ENCODE measurements at regions not wholly inside any gene's neighbourhood (a gene's known extent, or its start where the extent isn't known, plus 50 kb on each side); places are given as distances from the start of the nearest gene placed in this dataset.

GRCh38 chr18:71873695-71874094, 670.4 kb downstream of the CBLN2 start:
- no peak overlapping the region for H3K18ac ChIP-seq (ENCODE audit: low read length)
- H2BK12ac ChIP-seq (ENCODE audit: low read length): no peak overlapping the region
- no peak overlapping the region for H3K9ac ChIP-seq (ENCODE audit: low read length)
- no peak overlapping the region for H4K12ac ChIP-seq (ENCODE audit: low read depth, low read length)
- H4K91ac ChIP-seq (ENCODE audit: low read depth, low read length): no peak overlapping the region
- H3K36me3 ChIP-seq (ENCODE audit: control insufficient read depth in 1 of 2, insufficient read depth in 2 of 2, low read length in 2 of 2): no peaks in the 10 kb centered on the region
- no peaks in the 10 kb centered on the region for H3K9me3 ChIP-seq (ENCODE audit: insufficient read depth, low read depth, low read length)
- no peak overlapping the region for H2BK5ac ChIP-seq (ENCODE audit: low read depth, low read length, poor library complexity)
- no peak for DNase-seq
- H2BK120ac ChIP-seq (ENCODE audit: insufficient read depth, low read length, poor library complexity): no peak overlapping the region
- no peak overlapping the region for H3K4me2 ChIP-seq (ENCODE audit: low read length)
- no peak overlapping the region for H3K14ac ChIP-seq (ENCODE audit: low read length)
- H2AFZ ChIP-seq (ENCODE audit: insufficient read depth, low read length, poor library complexity): no peak overlapping the region
- no peak overlapping the region for H3K27ac ChIP-seq (ENCODE audit: low read depth, low read length)
- H3K27me3 ChIP-seq (ENCODE audit: insufficient read depth, low read length): no peaks in the 10 kb centered on the region
- H3K79me1 ChIP-seq (ENCODE audit: low read length): no peaks in the 10 kb centered on the region
- no peak overlapping the region for H4K8ac ChIP-seq (ENCODE audit: low read depth, low read length)
- WGBS (ENCODE audit: extremely low coverage, insufficient coverage, insufficient read length): no CpG with 5 or more reads among the region's 4 CpGs
- H3K4me3 ChIP-seq (ENCODE audit: low read depth, low read length): no peak overlapping the region
- no peak overlapping the region for H2AK5ac ChIP-seq (ENCODE audit: low read length)
- no peaks in the 10 kb centered on the region for H3K4me1 ChIP-seq (ENCODE audit: control insufficient read depth in 1 of 2, insufficient read depth in 2 of 2, low read length in 2 of 2)
- no peaks in the 10 kb centered on the region for H3K79me2 ChIP-seq (ENCODE audit: control insufficient read depth, insufficient read depth, low read length, poor library complexity)
- H3K23ac ChIP-seq (ENCODE audit: low read length): no peak overlapping the region
- H3K4ac ChIP-seq (ENCODE audit: low read depth, low read length): no peak overlapping the region

- Histone ChIP-seq H2BK12ac (ENCODE audit: low read length) (no peak overlapping the region), H2BK5ac (ENCODE audit: low read depth, low read length, poor library complexity) (no peak overlapping the region), H3K18ac (ENCODE audit: low read length) (no peak overlapping the region), H3K27ac (ENCODE audit: low read depth, low read length) (no peak overlapping the region), H2AFZ (ENCODE audit: insufficient read depth, low read length, poor library complexity) (no peak overlapping the region), H3K27me3 (ENCODE audit: insufficient read depth, low read length) (no peaks in the 10 kb centered on the region), H3K79me2 (ENCODE audit: control insufficient read depth, insufficient read depth, low read length, poor library complexity) (no peaks in the 10 kb centered on the region), H4K91ac (ENCODE audit: low read depth, low read length) (no peak overlapping the region), H3K9me3 (ENCODE audit: insufficient read depth, low read depth, low read length) (no peaks in the 10 kb centered on the region), H3K23ac (ENCODE audit: low read length) (no peak overlapping the region), H2BK120ac (ENCODE audit: insufficient read depth, low read length, poor library complexity) (no peak overlapping the region), H3K4me3 (ENCODE audit: low read depth, low read length) (no peak overlapping the region), H3K79me1 (ENCODE audit: low read length) (no peaks in the 10 kb centered on the region), H4K8ac (ENCODE audit: low read depth, low read length) (no peak overlapping the region), H3K9ac (ENCODE audit: low read length) (no peak overlapping the region), H3K36me3 (ENCODE audit: control insufficient read depth in 1 of 2, insufficient read depth in 2 of 2, low read length in 2 of 2) (no peaks in the 10 kb centered on the region), H3K14ac (ENCODE audit: low read length) (no peak overlapping the region), H2AK5ac (ENCODE audit: low read length) (no peak overlapping the region), H3K4me1 (ENCODE audit: control insufficient read depth in 1 of 2, insufficient read depth in 2 of 2, low read length in 2 of 2) (no peaks in the 10 kb centered on the region), H3K4ac (ENCODE audit: low read depth, low read length) (no peak overlapping the region), H4K12ac (ENCODE audit: low read depth, low read length) (no peak overlapping the region), H3K4me2 (ENCODE audit: low read length) (no peak overlapping the region)
- DNase-seq: no peak
- WGBS (ENCODE audit: extremely low coverage, insufficient coverage, insufficient read length): no CpG with 5 or more reads among the region's 5 CpGs
Measured at GRCh38 chr18:71865888-71866287, 678.3 kb downstream of the CBLN2 start.

DNA sequence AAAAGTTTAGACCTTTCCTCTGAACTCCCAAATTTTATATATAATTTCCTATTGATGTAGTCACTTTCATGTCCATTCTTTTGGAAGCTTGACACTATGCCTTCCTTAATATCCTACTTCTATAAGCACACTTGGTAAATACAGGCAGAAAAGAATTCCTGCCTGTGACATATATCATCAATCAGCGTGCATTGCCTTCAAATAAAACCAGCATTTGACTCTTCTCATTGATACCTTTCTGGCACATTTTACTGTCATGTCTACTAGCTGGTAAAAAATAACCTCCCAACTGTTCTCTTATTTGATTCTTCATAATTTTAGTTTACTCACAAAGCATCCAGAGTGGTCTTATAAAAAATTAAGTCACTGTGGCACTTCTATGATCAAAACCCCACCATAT, 693.5 kb downstream of the CBLN2 start:
- Histone ChIP-seq H2BK5ac (ENCODE audit: low read depth, low read length, poor library complexity) (no peak overlapping the region), H3K18ac (ENCODE audit: low read length) (no peak overlapping the region), H3K14ac (ENCODE audit: low read length) (no peak overlapping the region), H4K12ac (ENCODE audit: low read depth, low read length) (no peak overlapping the region), H3K4me1 (ENCODE audit: control insufficient read depth in 1 of 2, insufficient read depth in 2 of 2, low read length in 2 of 2) (no peaks in the 10 kb centered on the region), H3K9me3 (ENCODE audit: insufficient read depth, low read depth, low read length) (peaks cover 3% of the 10 kb centered on the region), H3K27ac (ENCODE audit: low read depth, low read length) (no peak overlapping the region), H3K4me2 (ENCODE audit: low read length) (no peak overlapping the region), H3K79me2 (ENCODE audit: control insufficient read depth, insufficient read depth, low read length, poor library complexity) (no peaks in the 10 kb centered on the region), H3K79me1 (ENCODE audit: low read length) (no peaks in the 10 kb centered on the region), H3K23ac (ENCODE audit: low read length) (no peak overlapping the region), H2AK5ac (ENCODE audit: low read length) (no peak overlapping the region), H3K9ac (ENCODE audit: low read length) (no peak overlapping the region), H3K36me3 (ENCODE audit: control insufficient read depth in 1 of 2, insufficient read depth in 2 of 2, low read length in 2 of 2) (no peaks in the 10 kb centered on the region), H3K4ac (ENCODE audit: low read depth, low read length) (no peak overlapping the region), H2BK12ac (ENCODE audit: low read length) (no peak overlapping the region), H3K4me3 (ENCODE audit: low read depth, low read length) (no peak overlapping the region), H3K27me3 (ENCODE audit: insufficient read depth, low read length) (no peaks in the 10 kb centered on the region), H4K91ac (ENCODE audit: low read depth, low read length) (no peak overlapping the region), H2BK120ac (ENCODE audit: insufficient read depth, low read length, poor library complexity) (no peak overlapping the region), H2AFZ (ENCODE audit: insufficient read depth, low read length, poor library complexity) (no peak overlapping the region), H4K8ac (ENCODE audit: low read depth, low read length) (no peak overlapping the region)
- DNase-seq: no peak
- WGBS (ENCODE audit: extremely low coverage, insufficient coverage, insufficient read length): no CpG with 5 or more reads among the region's 1 CpG

DNA sequence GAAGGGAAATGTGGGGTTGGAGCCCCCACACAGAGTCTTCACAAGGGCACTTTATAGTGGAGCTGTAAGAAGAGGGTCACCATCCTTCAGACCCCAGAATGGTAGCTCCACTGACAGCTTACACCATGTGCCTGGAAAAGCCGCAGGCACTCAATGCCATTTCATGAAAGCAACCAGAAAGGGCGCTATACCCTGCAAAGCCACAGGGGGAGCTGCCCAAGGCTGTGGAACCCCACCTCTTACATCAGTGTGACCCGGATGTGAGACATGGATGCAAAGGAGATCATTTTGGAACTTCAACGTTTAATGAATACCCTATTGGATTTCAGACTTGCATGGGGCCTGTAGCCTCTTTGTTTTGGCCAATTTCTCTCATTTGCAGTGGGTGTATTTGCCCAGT, 694.7 kb downstream of the CBLN2 start:
- H3K18ac ChIP-seq (ENCODE audit: low read length): no peak overlapping the region
- H3K4me1 ChIP-seq (ENCODE audit: control insufficient read depth in 1 of 2, insufficient read depth in 2 of 2, low read length in 2 of 2): no peaks in the 10 kb centered on the region
- H4K8ac ChIP-seq (ENCODE audit: low read depth, low read length): no peak overlapping the region
- H3K27me3 ChIP-seq (ENCODE audit: insufficient read depth, low read length): no peaks in the 10 kb centered on the region
- H3K9ac ChIP-seq (ENCODE audit: low read length): no peak overlapping the region
- DNase-seq: no peak
- no peaks in the 10 kb centered on the region for H3K79me2 ChIP-seq (ENCODE audit: control insufficient read depth, insufficient read depth, low read length, poor library complexity)
- no peak overlapping the region for H2AFZ ChIP-seq (ENCODE audit: insufficient read depth, low read length, poor library complexity)
- no peaks in the 10 kb centered on the region for H3K79me1 ChIP-seq (ENCODE audit: low read length)
- no peak overlapping the region for H3K14ac ChIP-seq (ENCODE audit: low read length)
- no peak overlapping the region for H2BK5ac ChIP-seq (ENCODE audit: low read depth, low read length, poor library complexity)
- H4K12ac ChIP-seq (ENCODE audit: low read depth, low read length): no peak overlapping the region
- no peaks in the 10 kb centered on the region for H3K36me3 ChIP-seq (ENCODE audit: control insufficient read depth in 1 of 2, insufficient read depth in 2 of 2, low read length in 2 of 2)
- H2BK12ac ChIP-seq (ENCODE audit: low read length): no peak overlapping the region
- no peak overlapping the region for H3K27ac ChIP-seq (ENCODE audit: low read depth, low read length)
- no peak overlapping the region for H3K4me2 ChIP-seq (ENCODE audit: low read length)
- peaks cover 3% of the 10 kb centered on the region for H3K9me3 ChIP-seq (ENCODE audit: insufficient read depth, low read depth, low read length)
- WGBS (ENCODE audit: extremely low coverage, insufficient coverage, insufficient read length): no CpG with 5 or more reads among the region's 4 CpGs
- no peak overlapping the region for H2AK5ac ChIP-seq (ENCODE audit: low read length)
- no peak overlapping the region for H3K4me3 ChIP-seq (ENCODE audit: low read depth, low read length)
- H4K91ac ChIP-seq (ENCODE audit: low read depth, low read length): no peak overlapping the region
- no peak overlapping the region for H2BK120ac ChIP-seq (ENCODE audit: insufficient read depth, low read length, poor library complexity)
- no peak overlapping the region for H3K23ac ChIP-seq (ENCODE audit: low read length)
- no peak overlapping the region for H3K4ac ChIP-seq (ENCODE audit: low read depth, low read length)
